GM18858 (cell line): ENCODE measurements at regions not wholly inside any gene's neighbourhood (a gene's known extent, or its start where the extent isn't known, plus 50 kb on each side); places are given as distances from the start of the nearest gene placed in this dataset.

Experiments
- ATAC-seq: cut with Tn5 transposase; IDR thresholded peaks from one replicate; pipeline ENCODE4 v1.9.1; 2021; ENCODE audit not compliant: unreplicated experiment

GRCh38 chr2:41707790-41708451 is 339.9 kb upstream of the PKDCC start:
- no peak for ATAC-seq

DNA sequence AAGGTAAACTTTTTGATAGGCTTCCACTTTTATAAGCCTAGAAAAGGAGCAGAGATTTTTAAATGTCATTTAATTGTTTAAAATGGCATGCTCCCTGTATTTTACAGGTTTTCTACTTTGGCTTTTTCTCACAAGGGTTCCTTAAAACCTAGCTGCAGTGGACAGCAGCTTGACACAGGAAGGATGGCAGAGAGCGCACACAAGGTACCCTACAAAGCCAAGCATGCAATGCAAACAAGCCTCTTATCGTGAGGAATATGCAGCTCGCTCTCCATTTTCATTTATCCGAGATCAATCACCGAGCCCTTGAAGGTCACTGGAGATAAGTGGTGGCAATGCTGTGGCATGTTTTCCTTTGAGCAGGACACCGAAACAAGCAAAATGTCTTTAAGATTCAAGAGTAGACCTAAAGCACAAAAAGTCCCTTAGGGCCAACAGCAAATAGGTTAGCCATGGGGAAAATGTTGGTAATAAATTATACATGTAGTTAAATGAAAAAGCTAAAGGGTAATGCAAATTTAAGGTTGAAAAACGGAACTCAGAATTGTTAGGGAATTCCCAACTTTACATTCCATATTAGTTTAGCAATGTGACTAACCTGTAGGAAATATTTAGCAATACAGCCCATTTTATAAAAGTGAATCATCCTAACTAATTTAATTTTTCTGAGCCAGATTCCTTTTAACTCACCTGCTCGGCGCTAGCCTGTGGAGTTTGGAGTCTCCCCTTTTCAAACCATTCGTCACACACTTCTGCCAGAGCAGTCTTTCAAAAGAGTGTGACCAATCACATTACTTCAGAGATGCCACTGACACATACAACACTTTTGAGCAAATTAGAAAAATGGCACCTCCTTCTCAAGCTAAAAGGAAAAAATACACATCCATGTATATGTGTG is 337.9 kb upstream of the PKDCC start:
- no peak for ATAC-seq

- no peak for ATAC-seq
These were observed 336.9 kb upstream of the PKDCC start for GRCh38 chr2:41710944-41711343.

GRCh38 chr2:41711736-41712135 is 336.1 kb upstream of the PKDCC start:
- no peak for ATAC-seq

DNA sequence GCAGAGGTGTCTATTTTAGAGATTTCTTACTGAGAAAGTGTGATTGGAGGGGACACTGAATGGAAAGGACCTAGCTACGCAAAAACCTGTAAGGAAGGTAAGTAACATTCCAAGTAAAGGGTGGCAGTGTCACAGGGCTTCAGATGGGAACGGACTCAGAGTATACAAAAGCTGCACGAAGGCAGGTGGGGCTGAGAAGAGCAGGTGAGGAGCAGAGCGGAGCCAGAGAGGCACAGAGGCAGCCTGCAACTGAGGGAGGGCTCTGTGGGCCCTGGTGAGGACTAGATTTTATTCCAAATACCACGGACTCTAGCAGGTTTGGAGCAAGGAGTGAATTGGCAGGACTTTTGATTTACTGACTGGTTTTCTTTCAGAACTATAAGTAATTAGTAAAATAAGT is 331.3 kb upstream of the PKDCC start:
- ATAC-seq, result no peak

GRCh38 chr2:41717839-41718238 is 330.0 kb upstream of the PKDCC start:
- ATAC-seq, result peak; percentile 35

GRCh38 chr2:41718705-41719104 is 329.1 kb upstream of the PKDCC start:
- no peak for ATAC-seq

GRCh38 chr2:41719756-41720155 is 328.1 kb upstream of the PKDCC start:
- no peak for ATAC-seq

- ATAC-seq, result peak; percentile 52
These were observed 327.2 kb upstream of the PKDCC start for GRCh38 chr2:41720331-41721251.

- ATAC-seq, result no peak
These were observed 325.0 kb upstream of the PKDCC start for GRCh38 chr2:41722668-41723369.

DNA sequence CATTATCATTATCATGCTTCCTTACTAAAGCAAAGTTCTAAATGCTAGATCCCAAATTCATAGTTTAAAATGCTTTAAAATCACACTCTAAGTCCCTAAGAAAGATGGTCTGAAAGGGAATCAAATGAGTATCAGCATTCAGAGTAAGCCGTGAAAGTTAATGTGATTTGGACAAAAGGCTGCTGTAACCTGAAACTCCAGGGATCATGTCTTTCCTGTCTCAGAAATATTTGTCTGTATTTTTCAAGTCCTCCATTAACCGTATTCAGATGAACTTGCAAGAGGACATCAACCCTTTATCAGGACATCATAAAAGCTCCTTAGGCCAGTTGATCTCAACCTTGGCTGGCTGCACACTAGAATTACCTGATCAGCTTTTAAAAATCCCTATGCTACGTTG is 324.3 kb upstream of the PKDCC start:
- no peak for ATAC-seq

DNA sequence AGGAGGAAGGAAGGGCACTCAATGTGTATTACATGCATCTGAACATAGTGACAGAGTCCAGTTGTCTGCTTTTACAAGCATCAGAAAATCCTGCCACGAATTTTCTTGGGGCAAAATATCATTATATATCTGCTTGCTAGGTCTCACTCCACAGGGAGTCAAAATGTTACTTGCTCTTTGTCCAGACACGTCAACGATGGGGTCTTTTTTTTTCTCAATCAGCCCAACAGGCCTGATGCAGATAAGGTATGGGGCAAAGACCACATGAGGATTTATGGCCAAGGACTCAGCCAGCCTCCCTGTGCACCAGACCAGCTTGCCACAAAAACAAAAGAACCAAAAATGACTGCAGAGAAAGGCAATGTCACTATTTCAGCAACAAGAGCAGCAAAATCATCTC is 323.4 kb upstream of the PKDCC start:
- ATAC-seq, result no peak

GRCh38 chr2:41725901-41726300 is 321.9 kb upstream of the PKDCC start:
- no peak for ATAC-seq

GRCh38 chr2:41726364-41726763 is 321.5 kb upstream of the PKDCC start:
- no peak for ATAC-seq

GRCh38 chr2:41727152-41727551 is 320.7 kb upstream of the PKDCC start:
- ATAC-seq, result no peak

GRCh38 chr2:41727711-41728110 is 320.1 kb upstream of the PKDCC start:
- ATAC-seq, result no peak

DNA sequence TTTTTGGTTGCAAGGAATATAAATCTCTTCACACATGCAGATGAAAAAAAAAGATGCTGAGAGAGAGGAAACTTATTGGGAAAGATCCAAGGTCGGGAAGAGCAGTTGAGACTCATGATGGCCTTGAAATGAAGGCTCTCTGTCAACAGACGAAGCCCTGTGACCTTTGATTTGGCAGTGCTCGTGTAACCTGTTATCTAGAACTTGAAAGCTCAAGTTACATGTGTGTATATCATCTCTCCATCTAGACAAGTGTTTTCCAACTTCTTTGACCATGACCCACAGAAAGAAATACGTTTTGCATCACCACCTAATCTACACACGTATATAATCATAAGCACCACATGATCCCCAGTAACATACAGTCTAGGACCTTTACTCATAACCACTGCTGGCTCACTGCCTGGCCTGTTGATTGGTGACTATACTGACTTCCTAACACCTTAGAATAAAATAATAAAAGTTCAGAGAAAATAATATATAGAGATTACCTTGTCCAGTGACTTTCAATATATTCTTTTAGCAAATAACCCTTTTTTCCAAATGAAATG is 319.0 kb upstream of the PKDCC start:
- ATAC-seq, result no peak

- ATAC-seq, result no peak
These were observed 317.9 kb upstream of the PKDCC start for GRCh38 chr2:41729800-41730364.

- no peak for ATAC-seq
These were observed 312.8 kb upstream of the PKDCC start for GRCh38 chr2:41735006-41735405.

DNA sequence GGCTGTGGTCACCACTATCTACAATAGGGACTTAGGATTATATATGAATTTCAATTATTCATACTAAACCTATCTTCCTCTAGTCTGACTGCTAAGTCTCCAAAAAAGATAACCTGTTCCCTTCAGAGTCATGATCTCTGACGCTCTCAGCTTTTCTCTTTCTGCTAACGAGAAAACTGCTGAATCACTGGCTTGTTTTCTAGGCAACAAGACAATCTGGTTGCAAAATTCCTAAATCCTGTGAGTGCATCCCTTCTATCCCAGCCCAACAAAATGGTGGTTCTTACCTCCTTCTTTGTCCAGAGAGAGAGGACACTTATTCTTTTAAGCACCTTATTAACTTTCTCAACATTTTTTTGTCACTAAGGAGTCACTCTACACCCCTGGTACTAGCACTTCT is 312.3 kb upstream of the PKDCC start:
- no peak for ATAC-seq
